Activated naive CD8-positive, alpha-beta T cell treated with anti-CD3 and anti-CD28 coated beads, Interleukin-2, amount 50 U/mL, for 16 hours (primary cell): ENCODE measurements at regions not wholly inside any gene's neighbourhood (a gene's known extent, or its start where the extent isn't known, plus 50 kb on each side); places are given as distances from the start of the nearest gene placed in this dataset.

ENCODE experiments used
- DNase-seq: peaks from one replicate; pipeline ENCODE4 v3.0.0-alpha.2; 2020; ENCODE audit warnings: low read depth, low spot score

DNA sequence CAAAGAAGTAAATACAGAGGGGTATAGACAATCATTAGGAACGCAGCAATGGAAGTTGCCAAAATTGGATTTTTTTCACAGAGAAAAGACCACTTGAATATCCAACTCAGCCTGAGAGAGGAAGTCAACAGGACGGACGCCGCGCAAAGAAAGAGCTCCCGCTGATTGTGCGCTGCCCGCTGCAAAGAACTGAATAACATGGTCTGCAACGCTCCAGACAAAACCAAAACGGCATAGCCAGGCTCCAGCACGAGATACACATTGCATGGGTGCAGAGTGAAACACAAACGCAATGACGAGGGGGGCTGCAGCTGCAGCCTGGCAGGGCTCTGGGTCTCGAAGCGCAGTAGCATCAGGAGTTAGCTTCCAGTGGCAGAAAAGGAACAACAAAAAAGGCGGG, 113.9 kb upstream of the MGMT start:
- no peak for DNase-seq

DNA sequence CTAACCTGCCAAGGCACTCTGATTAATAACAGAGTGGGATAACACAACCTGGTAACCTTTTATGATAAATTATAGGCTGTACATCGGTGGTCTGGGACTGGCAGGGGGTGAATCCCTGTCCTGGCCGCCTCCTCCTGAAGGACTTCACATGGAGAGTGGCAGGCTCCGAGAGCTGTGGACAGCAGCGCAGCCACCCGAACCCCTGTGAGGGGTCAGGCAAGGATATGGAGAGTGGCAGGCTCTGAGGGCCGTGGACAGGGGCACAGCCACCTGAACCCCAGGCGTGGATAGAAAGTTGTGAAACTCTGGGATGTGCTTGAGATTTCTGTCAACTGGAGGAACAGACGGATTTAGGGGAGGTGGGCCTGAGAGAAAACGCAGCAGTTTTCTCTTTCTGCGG, 107.0 kb upstream of the MGMT start:
- DNase-seq: no peak

DNA sequence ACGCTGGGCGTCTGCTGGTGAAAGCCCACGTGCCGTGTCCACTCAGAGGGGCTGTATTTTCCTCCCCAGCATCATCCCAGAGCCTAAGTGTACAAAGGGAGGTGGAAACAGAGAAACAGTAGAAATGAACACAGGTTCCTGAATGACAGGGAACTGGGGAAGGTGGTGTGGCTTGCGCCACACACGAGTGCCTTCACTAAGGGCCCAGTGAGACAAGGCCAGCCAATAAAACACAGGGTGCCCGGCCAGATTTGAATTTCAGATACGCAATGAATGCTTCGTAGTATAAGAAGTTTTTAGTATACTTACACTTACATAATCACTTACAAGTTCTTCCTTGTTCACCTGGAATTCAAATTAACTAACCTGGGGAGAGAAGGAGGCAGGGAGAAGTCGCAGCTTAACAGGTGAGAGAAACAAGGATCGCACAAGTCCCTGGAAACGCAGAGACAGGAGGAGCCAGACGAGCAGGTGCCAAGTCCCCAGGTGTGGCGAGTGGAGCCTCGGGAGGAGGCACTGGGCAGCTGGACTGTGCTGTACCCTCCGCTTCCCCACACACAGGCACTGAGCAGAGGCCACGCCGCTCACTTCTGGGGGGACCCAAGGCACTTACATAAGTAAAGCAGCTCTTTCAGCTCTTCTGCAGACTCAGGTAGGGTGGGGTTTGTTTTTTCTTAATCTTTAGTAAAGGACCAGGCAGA, 105.2 kb upstream of the MGMT start:
- DNase-seq: no peak

DNA sequence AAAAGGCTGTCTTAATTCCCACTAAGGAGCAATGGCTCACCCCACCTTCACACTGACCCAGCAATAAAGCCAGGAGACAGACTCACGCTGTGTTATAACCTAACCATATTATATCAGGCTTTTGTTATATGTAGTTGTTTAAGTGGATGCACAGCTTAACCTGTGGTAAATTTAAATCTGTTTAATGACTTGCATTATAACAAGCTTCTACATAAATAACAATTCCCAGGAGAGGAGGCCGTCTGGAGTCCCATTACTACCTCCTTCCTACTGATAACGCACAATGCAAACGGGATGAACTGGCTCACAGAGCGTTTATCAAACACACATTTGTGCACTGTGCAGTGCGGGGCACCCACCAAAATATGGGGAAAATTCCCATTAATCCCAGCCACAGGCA, 102.1 kb upstream of the MGMT start:
- DNase-seq: no peak

DNA sequence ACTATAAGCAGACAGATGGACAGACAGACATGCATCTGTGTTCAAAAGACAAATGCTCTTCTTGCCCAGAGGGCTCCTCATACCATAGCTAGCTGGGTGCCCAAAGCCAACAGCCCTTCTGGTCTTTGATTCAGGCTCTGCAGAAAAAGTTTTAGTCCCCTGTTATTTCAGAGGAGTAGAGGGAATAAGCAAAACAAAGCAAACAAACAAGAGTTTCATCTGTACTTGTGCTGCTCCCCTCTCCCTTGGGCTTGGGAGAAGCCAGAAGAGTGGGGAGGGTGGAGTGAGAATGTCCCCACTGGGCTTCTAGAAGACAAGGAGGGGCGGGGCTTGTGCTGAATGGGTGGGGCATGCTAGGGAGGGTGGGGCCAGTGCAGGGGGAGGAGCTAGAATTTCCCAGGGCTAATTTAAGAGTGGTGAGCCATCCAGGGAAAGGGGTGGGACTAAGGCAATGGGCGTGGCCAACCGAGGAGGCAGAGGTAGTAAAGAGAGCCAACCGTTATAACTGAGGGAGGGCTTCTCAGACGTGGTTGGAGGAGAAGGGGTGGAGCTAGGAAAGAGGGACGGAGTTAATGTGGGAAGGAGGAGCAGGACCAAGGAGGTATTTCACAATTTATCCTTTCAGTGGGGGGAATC, 101.2 kb upstream of the MGMT start:
- DNase-seq: no peak

DNA sequence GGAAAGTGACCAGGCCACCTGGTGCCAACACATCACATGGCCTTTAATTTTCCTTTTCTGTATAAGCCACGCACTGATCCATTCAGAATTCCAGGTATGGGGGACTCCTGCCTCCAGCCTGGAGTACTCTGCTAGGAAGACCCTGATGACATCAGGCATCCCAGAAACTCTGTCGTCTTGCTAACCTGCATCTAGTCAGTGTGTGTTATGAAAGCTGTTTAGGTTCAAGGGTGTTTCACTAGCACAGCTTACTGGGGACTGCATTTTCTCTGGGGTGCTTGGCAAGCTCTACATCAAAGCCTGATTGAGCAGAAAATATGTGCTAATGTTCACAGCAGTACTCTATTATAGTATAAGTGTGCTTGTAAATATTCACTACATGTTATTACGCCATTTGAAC, 100.6 kb upstream of the MGMT start:
- DNase-seq: no peak

DNA sequence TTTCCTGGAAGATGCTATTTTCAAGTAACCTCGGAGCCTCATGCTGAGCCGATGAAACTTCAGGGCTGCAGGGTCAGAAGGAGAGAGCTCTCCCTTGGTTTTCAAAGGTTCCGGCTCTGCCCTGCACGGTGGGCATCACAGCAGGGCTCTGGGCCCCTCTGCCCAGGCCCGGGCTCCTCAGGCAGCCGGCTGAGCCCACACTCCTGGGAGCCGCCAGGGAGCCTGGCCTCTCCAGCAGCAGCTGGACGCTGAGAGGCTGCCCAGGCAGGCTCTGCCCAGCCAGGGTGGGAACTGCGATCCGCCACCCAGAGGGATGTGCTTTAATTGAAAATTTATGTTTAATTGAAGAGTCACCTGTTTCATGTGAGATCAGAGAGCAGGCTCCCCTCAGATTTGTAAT, 97.5 kb upstream of the MGMT start:
- DNase-seq: no peak

DNA sequence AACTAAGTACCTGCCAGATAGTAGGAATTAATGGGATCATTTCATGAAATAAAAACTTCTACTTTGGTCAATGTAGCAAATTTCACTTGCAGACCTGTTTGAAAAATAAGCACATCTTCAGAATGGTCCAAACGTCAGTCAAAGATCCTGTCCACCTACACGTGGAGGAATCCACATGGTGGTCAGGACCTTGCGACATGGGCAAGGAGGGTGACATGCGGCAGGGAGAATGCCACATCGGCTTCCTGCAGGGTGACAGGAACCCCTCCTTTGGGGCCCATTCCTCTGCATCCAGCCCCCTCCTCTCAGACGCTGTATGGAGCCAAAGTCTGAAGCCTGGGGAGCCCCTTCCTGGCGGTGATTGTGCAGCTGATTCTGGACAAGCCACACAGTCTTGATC, 95.5 kb upstream of the MGMT start:
- no peak for DNase-seq

DNA sequence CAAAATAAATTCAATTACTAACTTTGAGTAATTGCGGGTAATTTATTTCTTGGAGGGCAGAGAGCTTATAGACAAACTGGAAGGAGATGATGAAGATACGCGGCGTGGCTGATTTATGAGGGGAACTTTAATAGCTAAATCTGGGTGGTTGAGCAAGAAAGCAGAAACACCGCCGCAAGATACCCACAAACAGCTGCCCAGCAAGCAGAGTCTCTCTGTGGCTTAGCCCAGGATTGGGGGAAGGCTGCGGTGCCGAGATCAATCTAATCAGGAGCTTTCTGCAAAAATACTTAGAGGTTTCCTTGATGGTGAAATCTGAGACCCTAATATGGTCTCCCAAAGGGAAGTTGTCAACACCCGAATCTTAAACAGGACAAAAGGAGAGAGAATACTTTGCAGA, 94.9 kb upstream of the MGMT start:
- DNase-seq: no peak

DNA sequence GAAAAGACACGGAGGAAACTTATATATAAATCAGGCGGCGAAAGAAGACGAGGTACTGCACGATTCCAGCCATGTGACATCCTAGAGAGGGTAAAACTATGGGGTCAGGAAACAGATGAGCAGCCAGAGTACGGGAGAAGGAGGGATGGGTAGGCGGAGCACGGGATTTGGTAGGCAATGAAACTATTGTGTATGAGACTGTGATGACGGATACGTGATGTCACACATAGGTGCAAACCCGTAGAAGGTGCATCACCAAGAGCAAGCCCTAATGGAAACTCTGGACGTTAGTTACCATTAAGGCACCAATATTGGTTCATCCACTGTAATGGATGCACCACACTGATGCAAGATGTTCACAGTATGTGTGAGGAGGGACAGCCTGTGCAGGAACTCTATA, 93.8 kb upstream of the MGMT start:
- no peak for DNase-seq

DNA sequence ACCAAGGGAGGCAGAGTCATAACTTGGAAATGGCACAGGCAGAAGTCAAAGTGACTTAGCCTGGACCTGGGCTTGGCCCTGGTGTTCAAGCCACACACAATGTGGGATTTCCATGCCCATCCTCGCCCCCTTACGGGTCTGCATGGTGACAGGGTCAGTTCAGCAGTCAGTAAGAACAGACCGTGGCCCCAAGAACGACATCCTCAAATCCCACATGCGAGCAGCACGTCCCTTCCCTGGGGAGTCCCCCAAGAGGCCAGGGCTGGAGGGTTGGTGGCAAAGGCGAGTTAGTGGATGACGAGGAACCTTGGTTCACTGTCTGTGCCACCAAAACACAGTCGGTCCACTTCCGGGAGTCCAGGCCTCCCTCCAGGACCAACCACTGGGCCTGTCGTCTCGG, 93.3 kb upstream of the MGMT start:
- no peak for DNase-seq

DNA sequence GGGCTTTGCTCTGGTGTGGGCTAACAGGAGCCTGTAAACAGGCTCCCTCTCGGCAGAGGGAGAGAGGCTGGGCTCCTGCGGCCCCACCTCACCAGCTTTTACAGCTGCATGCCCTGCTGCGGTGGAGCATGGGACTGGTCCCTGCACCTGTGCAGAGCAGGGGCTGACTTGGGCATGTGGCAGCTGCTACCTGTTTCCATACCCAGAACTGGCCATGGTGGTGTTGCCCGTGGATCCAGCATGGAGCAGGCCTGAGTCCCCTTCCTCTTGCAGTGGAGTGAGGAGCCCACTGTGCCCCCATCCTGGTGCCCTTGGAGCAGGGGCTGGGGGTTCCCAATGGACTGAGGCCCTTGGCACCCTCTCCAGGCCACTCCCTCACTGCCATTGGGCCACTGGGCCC, 91.9 kb upstream of the MGMT start:
- no peak for DNase-seq

DNA sequence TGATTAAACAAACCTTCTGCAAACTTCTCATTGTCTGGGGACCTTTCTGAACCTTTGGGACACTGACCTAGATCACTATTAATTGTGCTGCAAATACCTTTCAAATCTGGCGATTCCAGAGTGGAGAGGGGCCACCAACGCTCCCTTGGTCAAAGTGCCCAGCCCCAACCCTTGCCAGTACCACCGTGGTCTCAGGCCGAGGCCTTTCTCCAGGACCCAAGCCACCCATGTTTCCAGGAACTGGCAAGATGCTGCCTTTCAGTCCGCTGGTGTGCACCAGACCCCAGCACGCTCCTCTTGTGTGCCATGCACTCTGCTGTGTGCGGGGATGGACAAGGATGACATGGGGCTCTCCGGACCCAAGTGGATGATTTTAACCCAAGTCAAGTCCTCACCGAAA, 91.1 kb upstream of the MGMT start:
- DNase-seq: no peak

DNA sequence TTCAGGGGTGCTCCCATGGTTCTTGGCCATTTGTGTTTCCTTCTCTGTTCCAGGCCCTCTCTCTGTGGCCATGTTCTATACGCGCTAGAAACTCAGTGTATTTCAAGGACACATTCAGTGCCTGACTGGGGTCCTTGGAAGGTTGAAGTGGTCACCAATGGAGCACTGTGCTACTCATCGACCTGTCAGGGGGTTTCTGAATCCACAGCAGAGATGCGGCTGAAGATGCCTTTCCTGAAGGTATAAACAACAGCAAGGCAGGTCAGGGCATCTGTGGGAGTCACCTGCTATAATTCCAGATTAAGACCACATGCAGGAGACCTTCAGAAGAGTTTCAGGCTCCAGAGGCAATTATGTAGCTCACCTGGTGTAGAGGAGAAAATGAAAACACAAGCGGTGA, 86.8 kb upstream of the MGMT start:
- DNase-seq: no peak

DNA sequence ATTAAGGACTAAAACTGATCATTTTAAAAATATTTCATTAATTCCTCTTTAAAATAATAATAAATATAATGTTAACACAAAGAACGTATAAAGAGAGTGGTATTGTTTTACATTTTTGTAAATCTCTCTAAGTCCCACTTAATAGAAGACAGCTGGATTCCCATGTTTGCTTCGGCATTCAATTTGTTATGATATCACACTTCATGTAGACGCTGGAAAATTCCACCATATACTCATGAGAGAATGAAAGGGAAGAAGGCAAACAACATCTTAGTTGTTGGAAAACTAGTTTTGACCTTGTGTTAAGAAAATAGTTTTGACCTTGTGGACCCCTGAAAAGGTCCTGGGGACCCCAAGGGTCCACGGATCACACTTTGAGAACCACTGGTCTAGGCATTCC, 85.3 kb upstream of the MGMT start:
- no peak for DNase-seq

DNA sequence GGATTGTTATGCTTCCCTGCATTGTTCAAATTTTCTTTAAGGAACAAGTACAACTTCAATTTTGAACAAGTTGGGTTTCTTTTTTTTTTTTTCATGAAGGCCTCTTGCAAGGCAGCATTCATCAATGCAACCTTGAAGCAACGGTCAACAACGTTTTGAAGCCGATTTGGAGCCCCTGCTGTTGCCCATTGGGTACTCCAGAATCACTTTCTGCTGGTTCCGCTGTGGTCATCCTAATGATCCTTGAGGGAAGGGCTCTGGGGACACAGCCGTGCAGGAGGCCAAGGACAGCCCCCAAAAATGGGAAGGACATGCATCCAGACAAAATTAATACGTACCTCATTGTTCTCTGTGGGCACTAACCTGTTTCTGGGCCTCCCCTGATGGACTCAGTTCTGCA, 84.6 kb upstream of the MGMT start:
- no peak for DNase-seq

DNA sequence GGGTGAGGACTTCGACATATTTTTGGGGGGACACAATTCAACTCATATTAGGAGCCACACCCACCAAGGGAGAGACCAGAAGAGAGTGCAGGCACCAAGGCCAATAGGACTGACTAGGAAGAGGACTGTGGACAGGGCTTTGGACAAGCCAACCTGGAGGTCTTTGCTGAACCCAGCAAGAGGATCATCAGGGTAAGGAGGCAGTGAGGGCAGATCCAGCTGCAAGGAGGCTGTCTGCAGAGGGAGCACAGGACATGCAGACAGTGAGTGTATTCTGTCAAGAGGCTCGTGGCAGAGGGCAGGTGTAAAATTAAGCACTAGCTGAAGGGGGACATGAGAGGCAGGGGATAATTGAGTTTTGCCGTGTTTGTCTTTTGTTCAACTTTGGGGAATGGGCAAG, 83.4 kb upstream of the MGMT start:
- no peak for DNase-seq

DNA sequence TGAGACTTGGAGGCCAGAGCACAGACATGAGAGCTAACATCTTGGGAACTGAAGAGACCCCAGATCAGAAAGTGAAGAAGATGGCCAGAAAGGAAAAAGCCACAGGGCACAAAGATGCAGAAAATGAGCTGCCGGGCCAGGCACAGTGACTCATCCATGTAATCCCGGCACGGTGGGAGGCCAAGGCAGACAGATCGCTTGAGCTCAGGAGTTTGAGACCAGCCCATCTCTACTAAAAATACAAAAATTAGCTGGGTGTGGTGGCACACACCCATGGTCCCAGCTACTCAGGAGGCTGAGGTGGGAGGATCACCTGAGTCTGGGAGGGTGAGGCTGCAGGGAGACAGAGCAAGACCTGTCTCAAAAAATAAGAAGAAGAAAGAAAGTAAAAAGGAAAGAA, 81.4 kb upstream of the MGMT start:
- no peak for DNase-seq

DNA sequence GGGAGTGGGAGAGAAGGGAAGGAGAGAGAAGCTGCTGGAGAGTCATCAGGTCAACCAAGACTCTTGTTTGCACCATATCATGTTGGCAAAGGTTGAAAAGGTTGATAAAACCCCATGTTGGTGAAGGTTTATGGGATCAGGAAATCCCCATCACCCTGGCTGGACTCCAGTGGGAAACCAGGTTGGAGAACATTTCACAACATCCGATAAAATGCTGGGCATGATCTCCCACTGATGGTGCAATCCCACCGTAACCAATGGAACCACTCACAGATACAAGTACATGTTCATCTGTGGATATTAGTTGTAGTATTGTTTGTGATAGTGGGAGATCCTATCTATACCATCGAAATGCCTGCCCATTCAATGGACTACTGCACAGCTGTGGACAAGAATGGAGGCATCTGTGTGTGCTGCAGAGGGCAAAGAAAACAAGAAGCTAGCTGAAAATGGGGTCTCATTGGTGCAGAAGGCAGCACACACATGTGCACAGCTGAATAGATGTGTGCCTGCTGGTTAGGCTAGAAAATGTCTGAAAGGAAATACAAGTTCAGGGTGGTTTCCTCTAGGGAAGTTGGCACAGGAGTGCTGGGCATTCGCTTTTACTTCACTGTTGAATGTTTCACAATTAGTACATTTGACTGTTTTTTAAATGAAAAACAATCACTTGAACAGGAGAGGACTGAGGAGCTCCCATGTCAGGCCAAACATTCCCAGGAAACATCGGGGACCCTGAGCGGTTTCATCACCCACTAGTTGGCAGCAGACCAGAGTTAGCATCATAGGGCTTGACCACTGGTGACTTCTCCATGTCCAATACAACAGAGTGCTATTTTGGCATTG, 80.4 kb upstream of the MGMT start:
- DNase-seq: no peak

DNA sequence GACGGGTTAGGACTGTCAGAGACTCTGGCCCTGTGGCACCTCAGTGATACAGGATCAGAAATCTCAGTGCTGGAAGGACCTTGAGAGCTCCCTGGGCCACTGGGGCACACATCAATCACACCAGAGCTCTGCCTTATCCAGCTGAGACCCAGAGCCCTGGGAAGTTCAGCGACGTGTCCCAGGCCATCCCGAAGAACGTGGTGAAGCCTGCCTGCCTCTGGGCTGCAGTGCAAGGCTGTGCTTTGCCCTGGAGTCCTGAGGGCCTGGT, 79.8 kb upstream of the MGMT start:
- DNase-seq: no peak

DNA sequence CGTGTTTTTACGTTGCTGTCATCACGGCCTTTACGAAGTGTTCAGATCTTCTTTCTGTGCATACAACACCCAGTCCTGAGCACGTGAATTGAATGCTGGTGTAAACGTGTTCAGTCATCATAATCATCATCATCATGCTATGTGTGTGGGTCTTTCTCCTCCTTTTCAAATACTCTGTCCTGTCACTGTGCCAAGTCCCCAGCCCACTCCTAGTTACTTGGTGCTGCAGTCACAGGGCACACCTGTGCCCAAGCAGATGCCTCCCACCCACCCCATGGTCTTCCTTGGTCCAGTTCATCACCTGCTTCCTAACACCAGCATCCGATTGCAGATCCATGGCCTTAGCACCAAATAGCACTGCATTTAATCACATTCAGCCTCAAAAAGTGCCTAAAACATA, 78.6 kb upstream of the MGMT start:
- no peak for DNase-seq

DNA sequence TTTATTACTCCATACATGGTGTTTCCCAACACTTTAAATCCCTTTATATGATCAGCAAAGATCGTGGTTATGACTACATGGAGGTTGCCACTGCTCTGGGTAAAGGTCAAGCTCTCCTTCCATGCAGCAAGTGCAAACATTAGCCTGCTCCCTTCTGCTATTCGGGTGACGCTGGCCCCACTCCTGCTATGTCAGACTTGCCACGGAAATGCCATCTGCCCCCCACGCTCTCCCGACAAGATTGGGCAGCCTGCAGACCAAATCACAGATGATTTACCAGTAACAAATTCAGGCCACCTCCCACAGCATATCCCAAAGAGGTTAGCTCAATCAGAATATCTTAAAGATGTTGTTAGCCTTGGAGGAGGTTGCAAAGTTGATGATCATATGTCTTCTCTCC, 77.8 kb upstream of the MGMT start:
- no peak for DNase-seq

DNA sequence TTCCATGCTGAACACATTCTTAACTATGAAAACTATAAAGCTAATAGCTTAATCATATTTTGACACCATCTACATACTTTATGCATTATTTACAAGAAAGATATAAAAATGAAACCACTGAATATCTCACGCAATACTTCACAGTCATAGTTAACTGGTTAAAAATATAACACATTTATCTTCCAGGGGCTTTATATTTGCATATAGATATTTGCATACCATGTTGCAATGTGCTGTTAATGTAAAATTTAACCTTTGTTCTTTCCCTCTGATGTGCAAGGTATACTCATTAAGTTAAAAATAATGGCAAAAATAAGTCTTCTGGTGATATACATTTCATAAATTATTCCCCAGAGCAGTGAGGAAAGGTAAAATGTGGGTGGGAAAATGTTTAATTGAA, 76.9 kb upstream of the MGMT start:
- DNase-seq: no peak
